K562 (cell line): ENCODE measurements at regions not wholly inside any gene's neighbourhood (a gene's known extent, or its start where the extent isn't known, plus 50 kb on each side); places are given as distances from the start of the nearest gene placed in this dataset.

ENCODE experiments used
- ATAC-seq: fragments of 200-7000 bp; cut with Tn5 transposase; 3 replicates; pipeline ENCODE4 v1.9.1; 2020; ENCODE audit warnings: moderate library complexity
- BruUV-seq: library from RNA; stranded (reverse); fragments of 400-500 nt; replicated peaks from 2 replicates; lab custom pipeline; 2021; lab: Mats Ljungman, UMichigan
- CTCF ChIA-PET: fragments of 300-600 bp; formaldehyde crosslinking; extraction: SDS; loops from one replicate; lab custom pipeline; 2021; ENCODE audit warnings: low intra/inter-chr PET ratio; lab: Yijun Ruan, JAX
- POLR2A ChIA-PET: fragments of 300-600, 350-650 bp; sonication (Branson Sonifier 250); formaldehyde crosslinking; extraction: SDS; loops from one replicate; lab custom pipeline; 2021; ENCODE audit warnings: antibody characterized with exemption, inconsistent platforms; lab: Yijun Ruan, JAX
- DNase-seq, 4 experiments: peaks; one replicate each; pipeline versions ENCODE4 v3.0.0 to v3.0.0-alpha.2; 2011 to 2018; ENCODE audit warnings: low spot score in 3 of 4, mixed read lengths in 3 of 4; ENCODE audit errors: extremely low read depth in 1 of 4
- FAIRE-seq: peaks from 2 replicates; lab custom pipeline; 2011; peaks lifted over from hg19 to GRCh38; lab: Jason Lieb, UNC
- H2AFZ ChIP-seq: 2 replicates; pipeline ENCODE4 v1.6.0; 2011; ENCODE audit warnings: low read depth, low read length, control low read depth, inconsistent platforms
- H3K27ac ChIP-seq: fragments of 200-600 bp; 3 replicates; pipeline ENCODE4 v1.8.0; 2011; ENCODE audit warnings: low read depth, mild to moderate bottlenecking, control low read depth, inconsistent platforms, low read length, moderate library complexity, mixed read lengths; ENCODE audit errors: extremely low read depth
- H3K27me3 ChIP-seq, 2 experiments: fragments of 300-600 bp in 1 of 2; 2 replicates in 1 of 2; 3 replicates in 1 of 2; pipeline versions ENCODE4 v1.6.0 to v1.8.0; 2011; ENCODE audit warnings: inconsistent platforms in 2 of 2, low read length in 2 of 2, mild to moderate bottlenecking in 1 of 2, mixed read lengths in 1 of 2, moderate library complexity in 1 of 2; ENCODE audit not compliant: control insufficient read depth in 2 of 2, insufficient read depth in 2 of 2
- H3K36me3 ChIP-seq: fragments of 300-600 bp; 3 replicates; pipeline ENCODE4 v1.8.0; 2011; ENCODE audit warnings: mild to moderate bottlenecking, low read length, inconsistent platforms; ENCODE audit not compliant: control insufficient read depth, insufficient read depth
- H3K4me1 ChIP-seq, 2 experiments: fragments of 200-600 bp in 1 of 2; replicated peaks in 1 of 2; 2 replicates in 1 of 2; 3 replicates in 1 of 2; pipeline versions ENCODE4 v1.5.1 to v1.8.0; 2011; ENCODE audit warnings: inconsistent platforms in 2 of 2, low read length in 2 of 2, mild to moderate bottlenecking in 1 of 2, mixed read lengths in 1 of 2, moderate library complexity in 1 of 2; ENCODE audit not compliant: control insufficient read depth in 2 of 2, insufficient read depth in 2 of 2
- H3K4me2 ChIP-seq: 2 replicates; pipeline ENCODE4 v1.6.1; 2011; ENCODE audit warnings: low read length, control low read depth, inconsistent platforms, mixed read lengths; ENCODE audit not compliant: insufficient read depth
- H3K4me3 ChIP-seq: fragments of 200-600 bp; sonication (generic), shearing (Covaris generic); 2 replicates; pipeline ENCODE4 v1.5.1; 2016; ENCODE audit warnings: control low read depth, inconsistent platforms
- H3K79me2 ChIP-seq: fragments of 200-600 bp; 3 replicates; pipeline ENCODE4 v1.8.0; 2011; ENCODE audit warnings: low read length, inconsistent platforms; ENCODE audit not compliant: control insufficient read depth, insufficient read depth
- H3K9ac ChIP-seq, 2 experiments: 2 replicates each; pipeline versions ENCODE4 v1.6.0 to v1.6.1; 2011; ENCODE audit warnings: low read depth in 2 of 2, low read length in 2 of 2, control low read depth in 1 of 2, inconsistent platforms in 1 of 2, mild to moderate bottlenecking in 1 of 2, mixed read lengths in 1 of 2; ENCODE audit not compliant: insufficient read depth in 1 of 2
- H3K9me1 ChIP-seq: one replicate; pipeline ENCODE4 v1.6.0; 2011; ENCODE audit warnings: inconsistent platforms, mild to moderate bottlenecking, low read length, moderate library complexity; ENCODE audit not compliant: control insufficient read depth, insufficient read depth
- H3K9me3 ChIP-seq: replicated peaks from 2 replicates; pipeline ENCODE4 v1.5.1; 2011; ENCODE audit warnings: low read depth, low read length, inconsistent platforms; ENCODE audit not compliant: control insufficient read depth, insufficient read depth
- H4K20me1 ChIP-seq: replicated peaks from 2 replicates; pipeline ENCODE4 v1.6.1; 2011; ENCODE audit warnings: low read length, inconsistent platforms, mixed read lengths; ENCODE audit not compliant: control insufficient read depth, insufficient read depth
- HDAC8 ChIP-seq: fragments of 450-650 bp; IDR thresholded peaks from 2 replicates; pipeline ENCODE4 v1.6.1; 2016; ENCODE audit warnings: mild to moderate bottlenecking, missing genetic modification characterization, moderate library complexity, missing compliant biosample characterization
- HMG20A ChIP-seq: fragments of 450-650 bp; formaldehyde crosslinking; conservative IDR thresholded peaks from 2 replicates; pipeline ENCODE4 v1.4.0; 2020; ENCODE audit warnings: mild to moderate bottlenecking, mixed read lengths
- MAFG ChIP-seq: fragments of 450-650 bp; conservative IDR thresholded peaks from 2 replicates; pipeline ENCODE4 v1.6.1; 2016; ENCODE audit warnings: missing genetic modification characterization, missing compliant biosample characterization
- RAD21 ChIP-seq, 2 experiments: fragments of 250-450 bp in 1 of 2; fragments of 450-650 bp in 1 of 2; sonication (Bioruptor Pico) in 1 of 2; formaldehyde crosslinking in 1 of 2; IDR thresholded peaks in 1 of 2; conservative IDR thresholded peaks in 1 of 2; 2 replicates each; pipeline versions ENCODE4 v1.4.0 to v1.8.0; 2020 to 2022; ENCODE audit warnings: mild to moderate bottlenecking in 2 of 2, moderate library complexity in 1 of 2
- SIX5 ChIP-seq, 2 experiments: IDR thresholded peaks; 2 replicates each; pipeline ENCODE4 v1.6.1; 2011; ENCODE audit warnings: low read length in 2 of 2, borderline replicate concordance in 1 of 2, low read depth in 1 of 2, mild to moderate bottlenecking in 1 of 2, moderate library complexity in 1 of 2; ENCODE audit not compliant: insufficient read depth in 1 of 2
- TCF7L2 ChIP-seq: fragments of 150-350 bp; IDR thresholded peaks from 2 replicates; pipeline ENCODE4 v1.6.1; 2016; ENCODE audit warnings: low read depth, mild to moderate bottlenecking, low read length, moderate library complexity
- TRIM28 ChIP-seq: fragments of 450-650 bp; IDR thresholded peaks from 2 replicates; pipeline ENCODE4 v1.6.1; 2017
- YY1 ChIP-seq, 3 experiments: IDR thresholded peaks; 2 replicates each; pipeline ENCODE4 v1.6.1; 2011; ENCODE audit warnings: low read length in 2 of 3, mild to moderate bottlenecking in 2 of 3, moderate library complexity in 2 of 3, borderline replicate concordance in 1 of 3, control low read depth in 1 of 3, low read depth in 1 of 3; ENCODE audit not compliant: insufficient read depth in 3 of 3, insufficient replicate concordance in 2 of 3, control insufficient read depth in 1 of 3, insufficient read length in 1 of 3; ENCODE audit errors: extremely low read depth in 1 of 3
- ZNF316 ChIP-seq: fragments of 450-650 bp; IDR thresholded peaks from 2 replicates; pipeline ENCODE4 v1.6.1; 2016
- WGBS: fragments of 100-300 bp; shearing (Covaris generic); methylation state at CpG from one replicate; pipeline ENCODE4 v1.1.6; 2016; ENCODE audit warnings: low coverage, mixed read lengths; ENCODE audit not compliant: insufficient coverage; ENCODE audit errors: missing lambda C conversion rate; 5-methylcytosine and 5-hydroxymethylcytosine counted together
- in situ Hi-C: fragments of 300-500 bp; cut with MboI; formaldehyde crosslinking; loops from 4 replicates; pipeline ENCODE4 v1.15.0; 2018; ENCODE audit warnings: inconsistent platforms, mixed read lengths
- intact Hi-C: fragments of 100-400 bp; cut with micrococcal nuclease; formaldehyde crosslinking; loops from 2 replicates; pipeline ENCODE4 v1.14.2; 2022
- TF ChIP-seq, protein P1 (sequence below), 2 experiments: fragments of 450-650 bp in 1 of 2; IDR thresholded peaks; 2 replicates each; pipeline ENCODE4 v1.6.1; 2011 to 2017; ENCODE audit warnings: low read depth in 2 of 2, antibody characterized with exemption in 1 of 2, borderline replicate concordance in 1 of 2, low read length in 1 of 2, mild to moderate bottlenecking in 1 of 2, mixed read lengths in 1 of 2; ENCODE audit not compliant: control insufficient read depth in 1 of 2
- TF ChIP-seq, protein P2 (sequence below): sonication (generic); formaldehyde crosslinking; IDR thresholded peaks from 2 replicates; pipeline ENCODE4 v1.8.0; 2022; ENCODE audit warnings: missing genetic modification reagents, mild to moderate bottlenecking, moderate library complexity, borderline replicate concordance
- TF ChIP-seq, protein P3 (sequence below): fragments of 450-650 bp; IDR thresholded peaks from 2 replicates; pipeline ENCODE4 v1.6.1; 2017; ENCODE audit warnings: antibody characterized with exemption, mild to moderate bottlenecking

DNA sequence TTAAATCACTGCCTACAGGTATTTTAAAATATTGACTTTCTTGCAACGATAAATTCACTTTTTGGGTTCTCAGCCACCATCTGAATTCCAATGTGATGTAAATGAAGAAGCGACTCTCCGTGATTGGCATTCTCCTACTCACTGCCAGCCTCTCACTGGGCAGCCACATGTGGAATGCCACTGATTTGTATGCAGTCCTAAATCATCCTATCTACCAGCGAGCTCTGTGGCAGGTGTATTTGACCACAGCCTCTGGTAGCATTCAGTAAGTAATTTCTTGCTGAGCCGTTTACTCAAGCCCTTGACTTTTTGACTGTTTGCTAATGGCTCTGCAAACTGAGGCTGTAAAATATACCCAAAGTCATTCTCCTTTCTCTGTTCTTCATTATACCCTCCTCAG lies 559.0 kb upstream of the SLC10A2 start:
- Histone ChIP-seq H3K9me3 (no peaks in the 10 kb centered on the region), H3K27me3 (no peaks in the 10 kb centered on the region), H3K36me3 (no peaks in the 10 kb centered on the region), H3K9ac (no peak overlapping the region), H3K4me2 (no peak overlapping the region), H4K20me1 (no peaks in the 10 kb centered on the region), H2AFZ (no peak overlapping the region), H3K79me2 (no peaks in the 10 kb centered on the region), H3K9me1 (no peaks in the 10 kb centered on the region), H3K4me3 (no peak overlapping the region), H3K4me1 (no peaks in the 10 kb centered on the region), H3K27ac (no peak overlapping the region)
- no peak for TF ChIP-seq TCF7L2
- no peak for TF ChIP-seq YY1 (IDR thresholded peaks at IDR 0.05; ENCODE audit: borderline replicate concordance in 1 of 3, control insufficient read depth in 1 of 3, extremely low read depth in 1 of 3, insufficient read depth in 3 of 3, insufficient read length in 1 of 3, insufficient replicate concordance in 2 of 3, low read depth in 1 of 3, low read length in 2 of 3)
- no peak for TF ChIP-seq SIX5 (IDR thresholded peaks at IDR 0.05; ENCODE audit: borderline replicate concordance in 1 of 2, insufficient read depth in 1 of 2, low read depth in 1 of 2, low read length in 2 of 2)
- TF ChIP-seq, protein P1, sequence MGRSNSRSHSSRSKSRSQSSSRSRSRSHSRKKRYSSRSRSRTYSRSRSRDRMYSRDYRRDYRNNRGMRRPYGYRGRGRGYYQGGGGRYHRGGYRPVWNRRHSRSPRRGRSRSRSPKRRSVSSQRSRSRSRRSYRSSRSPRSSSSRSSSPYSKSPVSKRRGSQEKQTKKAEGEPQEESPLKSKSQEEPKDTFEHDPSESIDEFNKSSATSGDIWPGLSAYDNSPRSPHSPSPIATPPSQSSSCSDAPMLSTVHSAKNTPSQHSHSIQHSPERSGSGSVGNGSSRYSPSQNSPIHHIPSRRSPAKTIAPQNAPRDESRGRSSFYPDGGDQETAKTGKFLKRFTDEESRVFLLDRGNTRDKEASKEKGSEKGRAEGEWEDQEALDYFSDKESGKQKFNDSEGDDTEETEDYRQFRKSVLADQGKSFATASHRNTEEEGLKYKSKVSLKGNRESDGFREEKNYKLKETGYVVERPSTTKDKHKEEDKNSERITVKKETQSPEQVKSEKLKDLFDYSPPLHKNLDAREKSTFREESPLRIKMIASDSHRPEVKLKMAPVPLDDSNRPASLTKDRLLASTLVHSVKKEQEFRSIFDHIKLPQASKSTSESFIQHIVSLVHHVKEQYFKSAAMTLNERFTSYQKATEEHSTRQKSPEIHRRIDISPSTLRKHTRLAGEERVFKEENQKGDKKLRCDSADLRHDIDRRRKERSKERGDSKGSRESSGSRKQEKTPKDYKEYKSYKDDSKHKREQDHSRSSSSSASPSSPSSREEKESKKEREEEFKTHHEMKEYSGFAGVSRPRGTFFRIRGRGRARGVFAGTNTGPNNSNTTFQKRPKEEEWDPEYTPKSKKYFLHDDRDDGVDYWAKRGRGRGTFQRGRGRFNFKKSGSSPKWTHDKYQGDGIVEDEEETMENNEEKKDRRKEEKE (IDR thresholded peaks at IDR 0.05; ENCODE audit: borderline replicate concordance in 1 of 2, control insufficient read depth in 1 of 2, low read depth in 2 of 2, low read length in 1 of 2), result no peak
- TF ChIP-seq TRIM28, result no peak
- TF ChIP-seq, protein P2, sequence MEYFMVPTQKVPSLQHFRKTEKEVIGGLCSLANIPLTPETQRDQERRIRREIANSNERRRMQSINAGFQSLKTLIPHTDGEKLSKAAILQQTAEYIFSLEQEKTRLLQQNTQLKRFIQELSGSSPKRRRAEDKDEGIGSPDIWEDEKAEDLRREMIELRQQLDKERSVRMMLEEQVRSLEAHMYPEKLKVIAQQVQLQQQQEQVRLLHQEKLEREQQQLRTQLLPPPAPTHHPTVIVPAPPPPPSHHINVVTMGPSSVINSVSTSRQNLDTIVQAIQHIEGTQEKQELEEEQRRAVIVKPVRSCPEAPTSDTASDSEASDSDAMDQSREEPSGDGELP (CRISPR knock-in tag), result no peak
- TF ChIP-seq HMG20A (CRISPR knock-in tag), result no peak
- TF ChIP-seq MAFG, result no peak
- no peak for TF ChIP-seq RAD21 (CRISPR knock-in tag; conservative IDR thresholded peaks at IDR 0.05 in 1 of 2, IDR thresholded peaks at IDR 0.05 in 1 of 2)
- TF ChIP-seq HDAC8, result no peak
- TF ChIP-seq ZNF316, result no peak
- TF ChIP-seq, protein P3, sequence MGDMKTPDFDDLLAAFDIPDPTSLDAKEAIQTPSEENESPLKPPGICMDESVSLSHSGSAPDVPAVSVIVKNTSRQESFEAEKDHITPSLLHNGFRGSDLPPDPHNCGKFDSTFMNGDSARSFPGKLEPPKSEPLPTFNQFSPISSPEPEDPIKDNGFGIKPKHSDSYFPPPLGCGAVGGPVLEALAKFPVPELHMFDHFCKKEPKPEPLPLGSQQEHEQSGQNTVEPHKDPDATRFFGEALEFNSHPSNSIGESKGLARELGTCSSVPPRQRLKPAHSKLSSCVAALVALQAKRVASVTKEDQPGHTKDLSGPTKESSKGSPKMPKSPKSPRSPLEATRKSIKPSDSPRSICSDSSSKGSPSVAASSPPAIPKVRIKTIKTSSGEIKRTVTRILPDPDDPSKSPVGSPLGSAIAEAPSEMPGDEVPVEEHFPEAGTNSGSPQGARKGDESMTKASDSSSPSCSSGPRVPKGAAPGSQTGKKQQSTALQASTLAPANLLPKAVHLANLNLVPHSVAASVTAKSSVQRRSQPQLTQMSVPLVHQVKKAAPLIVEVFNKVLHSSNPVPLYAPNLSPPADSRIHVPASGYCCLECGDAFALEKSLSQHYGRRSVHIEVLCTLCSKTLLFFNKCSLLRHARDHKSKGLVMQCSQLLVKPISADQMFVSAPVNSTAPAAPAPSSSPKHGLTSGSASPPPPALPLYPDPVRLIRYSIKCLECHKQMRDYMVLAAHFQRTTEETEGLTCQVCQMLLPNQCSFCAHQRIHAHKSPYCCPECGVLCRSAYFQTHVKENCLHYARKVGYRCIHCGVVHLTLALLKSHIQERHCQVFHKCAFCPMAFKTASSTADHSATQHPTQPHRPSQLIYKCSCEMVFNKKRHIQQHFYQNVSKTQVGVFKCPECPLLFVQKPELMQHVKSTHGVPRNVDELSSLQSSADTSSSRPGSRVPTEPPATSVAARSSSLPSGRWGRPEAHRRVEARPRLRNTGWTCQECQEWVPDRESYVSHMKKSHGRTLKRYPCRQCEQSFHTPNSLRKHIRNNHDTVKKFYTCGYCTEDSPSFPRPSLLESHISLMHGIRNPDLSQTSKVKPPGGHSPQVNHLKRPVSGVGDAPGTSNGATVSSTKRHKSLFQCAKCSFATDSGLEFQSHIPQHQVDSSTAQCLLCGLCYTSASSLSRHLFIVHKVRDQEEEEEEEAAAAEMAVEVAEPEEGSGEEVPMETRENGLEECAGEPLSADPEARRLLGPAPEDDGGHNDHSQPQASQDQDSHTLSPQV, result no peak
- no peak for FAIRE-seq
- BruUV-seq, result no TSS peak
- ATAC-seq, result no peak
- CTCF ChIA-PET, result no interaction called here
- 2% methylated on average over 5 of the region's 5 CpGs for WGBS
- in situ Hi-C loops, result no loop called here
- POLR2A ChIA-PET, result no interaction called here
- DNase-seq, result no peak
- intact Hi-C loops, result no loop called here
